Fibroblast of the aortic adventitia (primary cell): ENCODE measurements at regions not wholly inside any gene's neighbourhood (a gene's known extent, or its start where the extent isn't known, plus 50 kb on each side); places are given as distances from the start of the nearest gene placed in this dataset.

Experiments
- DNase-seq: peaks from one replicate; pipeline ENCODE4 v3.0.0-alpha.2; 2010; ENCODE audit warnings: low read depth
- H3K4me3 ChIP-seq: 2 replicates; pipeline ENCODE4 v1.5.1; 2011; ENCODE audit warnings: low read depth, mild to moderate bottlenecking, control low read depth, low read length, moderate library complexity
- TF ChIP-seq, protein P1 (sequence below): IDR thresholded peaks from 2 replicates; pipeline ENCODE4 v1.5.1; 2011; ENCODE audit warnings: mild to moderate bottlenecking, low read length, control low read depth, inconsistent platforms; ENCODE audit not compliant: insufficient read depth

DNA sequence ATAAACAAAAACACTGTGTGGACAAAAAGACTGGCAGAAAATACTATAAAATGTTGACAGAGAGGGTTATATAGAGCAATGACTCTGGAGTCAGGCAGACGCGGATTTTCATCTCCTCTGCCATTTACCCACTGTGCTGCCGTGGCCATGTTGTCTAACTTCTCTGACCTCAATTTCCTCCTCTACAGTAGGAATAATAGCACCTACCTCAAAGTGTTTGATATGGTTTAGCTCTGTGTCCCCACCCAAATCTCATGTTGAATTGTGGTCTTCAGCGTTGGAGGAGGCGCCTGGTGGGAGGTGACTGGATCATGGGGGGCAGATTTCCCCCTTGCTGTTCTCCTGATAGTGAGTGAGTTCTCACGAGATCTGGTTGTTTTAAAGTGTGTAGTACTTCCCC, 78.2 kb upstream of the CALN1 start:
- no peak overlapping the region for H3K4me3 ChIP-seq
- DNase-seq, result no peak
- TF ChIP-seq, protein P1, sequence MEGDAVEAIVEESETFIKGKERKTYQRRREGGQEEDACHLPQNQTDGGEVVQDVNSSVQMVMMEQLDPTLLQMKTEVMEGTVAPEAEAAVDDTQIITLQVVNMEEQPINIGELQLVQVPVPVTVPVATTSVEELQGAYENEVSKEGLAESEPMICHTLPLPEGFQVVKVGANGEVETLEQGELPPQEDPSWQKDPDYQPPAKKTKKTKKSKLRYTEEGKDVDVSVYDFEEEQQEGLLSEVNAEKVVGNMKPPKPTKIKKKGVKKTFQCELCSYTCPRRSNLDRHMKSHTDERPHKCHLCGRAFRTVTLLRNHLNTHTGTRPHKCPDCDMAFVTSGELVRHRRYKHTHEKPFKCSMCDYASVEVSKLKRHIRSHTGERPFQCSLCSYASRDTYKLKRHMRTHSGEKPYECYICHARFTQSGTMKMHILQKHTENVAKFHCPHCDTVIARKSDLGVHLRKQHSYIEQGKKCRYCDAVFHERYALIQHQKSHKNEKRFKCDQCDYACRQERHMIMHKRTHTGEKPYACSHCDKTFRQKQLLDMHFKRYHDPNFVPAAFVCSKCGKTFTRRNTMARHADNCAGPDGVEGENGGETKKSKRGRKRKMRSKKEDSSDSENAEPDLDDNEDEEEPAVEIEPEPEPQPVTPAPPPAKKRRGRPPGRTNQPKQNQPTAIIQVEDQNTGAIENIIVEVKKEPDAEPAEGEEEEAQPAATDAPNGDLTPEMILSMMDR, result no peak

DNA sequence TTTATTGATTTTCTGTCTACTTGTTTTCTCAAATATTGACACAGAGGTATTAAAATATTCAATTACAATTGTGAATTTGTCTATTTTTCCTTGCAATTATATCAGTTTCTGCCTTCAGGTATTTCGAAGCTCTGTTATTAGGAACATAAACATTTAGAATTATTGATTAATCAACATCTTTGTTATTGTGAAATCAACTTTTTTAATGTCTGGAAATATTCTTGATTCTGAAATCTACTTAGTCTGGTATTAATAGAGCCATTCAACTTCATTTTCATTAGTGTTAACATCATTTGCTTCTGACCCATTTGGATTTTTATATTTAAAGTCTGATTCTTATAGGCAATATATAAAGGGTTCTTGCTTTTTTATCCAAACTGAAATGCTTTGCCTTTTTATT, 69.8 kb upstream of the CALN1 start:
- no peak overlapping the region for H3K4me3 ChIP-seq
- TF ChIP-seq, protein P1, result no peak
- no peak for DNase-seq

DNA sequence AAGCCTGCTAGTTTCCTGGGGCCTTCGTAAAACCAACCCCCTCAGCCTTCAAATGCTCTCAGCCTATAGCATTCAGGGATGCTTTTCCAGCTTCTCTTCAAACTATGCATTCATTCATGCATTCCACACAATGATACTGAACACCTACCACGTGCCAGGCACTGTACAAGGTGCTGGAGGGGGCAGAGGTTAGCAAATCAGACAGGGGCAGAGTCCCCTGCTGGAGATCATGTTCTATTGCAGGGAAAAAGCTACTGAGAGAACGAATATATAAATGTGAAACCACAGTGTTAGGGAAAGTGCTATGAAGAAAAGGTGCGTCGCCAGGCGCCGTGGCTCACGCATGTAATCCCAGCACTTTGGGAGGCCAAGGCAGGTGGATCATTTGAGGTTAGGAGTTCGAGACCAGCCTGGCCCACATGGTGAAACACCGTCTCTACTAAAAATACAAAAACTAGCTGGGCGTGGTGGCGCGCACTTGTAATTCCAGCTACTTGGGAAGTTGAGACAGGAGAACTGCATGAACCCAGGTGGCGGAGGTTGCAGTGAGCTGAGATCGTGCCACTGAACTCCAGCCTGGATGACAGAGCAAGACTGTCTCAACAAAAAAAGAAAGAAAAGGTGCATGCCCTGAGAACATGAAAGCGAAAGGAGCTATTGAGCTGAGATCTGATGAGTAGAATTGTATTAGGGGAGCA, 64.6 kb upstream of the CALN1 start:
- TF ChIP-seq, protein P1, result no peak
- H3K4me3 ChIP-seq, result no peak overlapping the region
- no peak for DNase-seq

DNA sequence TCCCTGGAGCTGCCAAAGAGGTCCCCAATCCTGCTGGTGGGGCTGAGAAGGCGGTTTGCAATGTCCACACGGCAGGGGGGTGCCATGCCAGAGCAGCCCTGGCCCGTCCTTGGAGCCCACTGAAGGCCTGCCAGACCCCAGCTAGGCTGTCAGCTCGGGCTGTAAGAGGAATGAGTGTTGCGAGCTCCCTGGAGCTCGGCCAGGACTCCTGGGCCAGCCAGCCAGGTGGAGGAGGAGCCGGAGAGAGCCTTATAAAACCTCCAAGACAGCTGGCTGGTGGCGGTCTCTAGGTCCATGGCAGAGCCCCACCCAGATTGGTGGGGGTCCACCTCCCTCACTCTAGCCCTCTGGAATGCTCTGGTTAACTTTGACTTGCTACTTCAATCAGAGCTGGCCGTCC, 55.1 kb upstream of the CALN1 start:
- no peak overlapping the region for H3K4me3 ChIP-seq
- DNase-seq, result no peak
- TF ChIP-seq, protein P1, result no peak

DNA sequence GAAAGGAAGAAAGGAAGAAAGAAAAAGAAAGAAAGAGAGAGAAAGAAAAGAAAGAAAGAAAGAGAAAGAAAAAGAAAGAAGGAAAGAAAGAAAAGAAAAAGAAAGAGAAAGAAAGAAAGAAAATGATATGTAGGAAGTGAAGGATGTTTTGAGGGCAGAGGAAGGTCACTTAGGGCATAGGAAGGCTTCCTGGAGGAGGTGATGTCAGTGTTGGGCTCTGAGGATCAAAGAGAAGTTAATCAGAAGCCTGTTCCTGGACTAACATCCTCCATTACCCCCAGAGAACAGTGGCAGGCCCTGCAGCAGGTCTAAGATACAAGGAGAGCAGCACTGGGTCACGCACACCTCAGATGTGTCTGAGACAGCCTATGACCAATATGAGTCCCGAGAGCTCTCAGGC, 54.7 kb upstream of the CALN1 start:
- no peak overlapping the region for H3K4me3 ChIP-seq
- TF ChIP-seq, protein P1, result no peak
- DNase-seq, result no peak

DNA sequence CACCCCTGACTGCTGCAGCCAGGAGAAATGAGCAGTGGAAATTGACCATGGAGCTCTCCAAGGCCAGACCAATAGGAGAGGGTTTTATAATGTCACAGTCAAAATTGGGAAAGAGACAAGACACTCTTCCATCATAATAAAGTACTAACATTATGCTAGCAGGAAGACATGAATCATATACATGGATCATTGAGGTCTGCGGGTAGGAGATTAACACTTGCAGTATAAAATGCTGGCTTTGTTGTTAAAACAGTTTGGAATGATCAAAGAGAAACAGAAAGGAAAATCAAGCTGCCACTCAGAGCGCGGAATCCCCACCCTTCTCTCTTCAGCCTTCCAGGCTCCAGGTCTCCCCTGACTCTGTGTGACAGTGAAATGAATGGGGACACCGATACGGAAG, 53.4 kb upstream of the CALN1 start:
- no peak overlapping the region for H3K4me3 ChIP-seq
- no peak for DNase-seq
- TF ChIP-seq, protein P1, result no peak

DNA sequence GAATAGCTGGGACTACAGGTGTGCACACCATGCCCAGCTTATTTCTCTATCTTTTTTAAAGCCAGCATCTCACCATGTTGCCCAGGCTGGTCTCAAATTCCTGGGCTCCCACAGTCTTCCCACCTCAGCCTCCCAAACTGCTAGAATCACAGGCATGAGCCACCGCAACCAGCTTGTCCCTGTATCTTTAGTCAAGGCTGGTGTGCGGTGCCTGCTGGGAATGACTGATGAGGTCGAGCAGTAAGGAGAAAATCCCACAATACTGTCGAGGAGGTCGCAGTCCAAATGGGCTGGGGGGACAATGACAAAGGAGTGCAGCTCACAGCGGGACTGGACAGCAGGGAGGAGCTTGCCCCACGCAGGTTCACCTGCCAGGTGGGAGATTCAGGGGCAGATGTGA, 50.2 kb upstream of the CALN1 start:
- no peak overlapping the region for H3K4me3 ChIP-seq
- no peak for DNase-seq
- TF ChIP-seq, protein P1, result no peak
